Progenitor cell of endocrine pancreas (in vitro differentiated cells): ENCODE measurements at regions not wholly inside any gene's neighbourhood (a gene's known extent, or its start where the extent isn't known, plus 50 kb on each side); places are given as distances from the start of the nearest gene placed in this dataset.

ENCODE experiments used
- DNase-seq: peaks from one replicate; pipeline ENCODE4 v3.0.0; 2021; ENCODE audit warnings: low spot score; ENCODE audit not compliant: unreplicated experiment
- H3K27ac Mint-ChIP-seq: 2 replicates; pipeline ENCODE4 v1.8.0; 2021; ENCODE audit warnings: mild to moderate bottlenecking, moderate library complexity, mixed read lengths
- H3K27me3 Mint-ChIP-seq: 2 replicates; pipeline ENCODE4 v1.8.0; 2021; ENCODE audit warnings: mixed read lengths
- H3K36me3 Mint-ChIP-seq: 2 replicates; pipeline ENCODE4 v1.8.0; 2022; ENCODE audit warnings: mixed read lengths; ENCODE audit not compliant: insufficient read depth
- H3K4me1 Mint-ChIP-seq: 2 replicates; pipeline ENCODE4 v1.8.0; 2021; ENCODE audit warnings: low read depth, mixed read lengths
- H3K4me3 Mint-ChIP-seq: 2 replicates; pipeline ENCODE4 v1.8.0; 2021; ENCODE audit warnings: low read depth, mild to moderate bottlenecking, moderate library complexity, mixed read lengths
- H3K9me3 Mint-ChIP-seq: 2 replicates; pipeline ENCODE4 v1.8.0; 2021; ENCODE audit warnings: low read depth, mixed read lengths
- CTCF ChIP-seq: fragments of 200-600 bp; sonication (generic); IDR thresholded peaks from one replicate; pipeline ENCODE4 v1.5.0; 2021; ENCODE audit warnings: antibody characterized with exemption, mild to moderate bottlenecking; ENCODE audit not compliant: unreplicated experiment

GRCh38 chr21:43267391-43268085 is 98.7 kb downstream of the CRYAA start:
- H3K27me3 Mint-ChIP-seq, result peaks cover 8% of the 10 kb centered on the region
- no peak for DNase-seq
- no peaks in the 10 kb centered on the region for H3K36me3 Mint-ChIP-seq
- no peaks in the 10 kb centered on the region for H3K9me3 Mint-ChIP-seq
- peaks cover 2% of the 10 kb centered on the region for H3K4me1 Mint-ChIP-seq
- H3K4me3 Mint-ChIP-seq, result no peak overlapping the region
- H3K27ac Mint-ChIP-seq, result no peak overlapping the region
- no peak for TF ChIP-seq CTCF

- Mint-ChIP-seq H3K4me1 (peaks cover 2% of the 10 kb centered on the region), H3K9me3 (no peaks in the 10 kb centered on the region), H3K36me3 (no peaks in the 10 kb centered on the region), H3K27me3 (peaks cover 8% of the 10 kb centered on the region), H3K27ac (no peak overlapping the region), H3K4me3 (no peak overlapping the region)
- TF ChIP-seq CTCF, result no peak
- DNase-seq, result no peak
Measured at GRCh38 chr21:43266534-43266933, 97.7 kb downstream of the CRYAA start.

- Mint-ChIP-seq H3K4me3 (no peak overlapping the region), H3K4me1 (no peaks in the 10 kb centered on the region), H3K27me3 (peaks cover 3% of the 10 kb centered on the region), H3K9me3 (no peaks in the 10 kb centered on the region), H3K36me3 (no peaks in the 10 kb centered on the region), H3K27ac (no peak overlapping the region)
- DNase-seq, result no peak
- no peak for TF ChIP-seq CTCF
Measured at GRCh38 chr21:43262427-43262826, 93.6 kb downstream of the CRYAA start.
